Endothelial cell of umbilical vein (primary cell): ENCODE measurements at regions not wholly inside any gene's neighbourhood (a gene's known extent, or its start where the extent isn't known, plus 50 kb on each side); places are given as distances from the start of the nearest gene placed in this dataset.

Experiments used
- BruUV-seq: library from RNA; stranded (reverse); fragments of 400-500 nt; replicated peaks from 2 replicates; lab custom pipeline; 2021; lab: Mats Ljungman, UMichigan
- CTCF ChIA-PET: fragments of 300-600, 350-600 bp; sonication (Branson Sonifier 250); formaldehyde crosslinking; loops from one replicate; lab custom pipeline; 2021; ENCODE audit warnings: antibody characterized with exemption, inconsistent platforms; lab: Charles Lee
- POLR2A ChIA-PET: fragments of 300-600, 350-600 bp; sonication (Branson Sonifier 250); formaldehyde crosslinking; loops from one replicate; lab custom pipeline; 2021; ENCODE audit warnings: antibody characterized with exemption, inconsistent platforms; lab: Charles Lee
- DNase-seq: peaks from one replicate; pipeline ENCODE4 v3.0.0-alpha.2; 2011; ENCODE audit warnings: low read depth, low spot score
- FAIRE-seq: peaks from 2 replicates; lab custom pipeline; 2011; peaks lifted over from hg19 to GRCh38; lab: Jason Lieb, UNC
- H2AFZ ChIP-seq: 2 replicates; pipeline ENCODE4 v1.6.0; 2012; ENCODE audit warnings: low read depth, low read length, control low read depth, inconsistent platforms
- H3K27ac ChIP-seq: 2 replicates; pipeline ENCODE4 v1.5.1; 2011; ENCODE audit warnings: low read depth, mild to moderate bottlenecking, control low read depth, low read length, moderate library complexity; ENCODE audit not compliant: insufficient read depth
- H3K27me3 ChIP-seq, 2 experiments: 2 replicates each; pipeline versions ENCODE4 v1.6.0 to v1.6.1; 2011; ENCODE audit warnings: low read length in 2 of 2, mixed read lengths in 1 of 2; ENCODE audit not compliant: control insufficient read depth in 2 of 2, insufficient read depth in 2 of 2
- H3K36me3 ChIP-seq, 2 experiments: 2 replicates in 1 of 2; 3 replicates in 1 of 2; pipeline ENCODE4 v1.5.1; 2011; ENCODE audit warnings: low read length in 2 of 2, mild to moderate bottlenecking in 1 of 2, moderate library complexity in 1 of 2; ENCODE audit not compliant: control insufficient read depth in 2 of 2, insufficient read depth in 2 of 2; ENCODE audit errors: extremely low read depth in 1 of 2
- H3K4me1 ChIP-seq: 3 replicates; pipeline ENCODE4 v1.5.1; 2011; ENCODE audit warnings: mild to moderate bottlenecking, low read length; ENCODE audit not compliant: control insufficient read depth, insufficient read depth; ENCODE audit errors: extremely low read depth
- H3K4me2 ChIP-seq: 2 replicates; pipeline ENCODE4 v1.6.1; 2011; ENCODE audit warnings: low read length, control low read depth, mixed read lengths; ENCODE audit not compliant: insufficient read depth
- H3K4me3 ChIP-seq, 3 experiments: fragments of 200-600 bp in 1 of 3; sonication (generic), shearing (Covaris generic) in 1 of 3; replicated peaks in 1 of 3; 2 replicates each; pipeline ENCODE4 v1.5.1; 2011 to 2016; ENCODE audit warnings: control low read depth in 3 of 3, low read length in 3 of 3, mild to moderate bottlenecking in 2 of 3, inconsistent platforms in 1 of 3, low read depth in 1 of 3, moderate library complexity in 1 of 3; ENCODE audit not compliant: insufficient read depth in 1 of 3
- H3K79me2 ChIP-seq: 2 replicates; pipeline ENCODE4 v1.6.0; 2012; ENCODE audit warnings: low read length, inconsistent platforms; ENCODE audit not compliant: control insufficient read depth, insufficient read depth
- H3K9ac ChIP-seq: replicated peaks from 2 replicates; pipeline ENCODE3; 2011; ENCODE audit warnings: low read length, control low read depth; ENCODE audit not compliant: insufficient read depth; ENCODE audit errors: extremely low read depth
- H3K9me1 ChIP-seq: replicated peaks from 3 replicates; pipeline ENCODE4 v1.6.0; 2011; ENCODE audit warnings: mild to moderate bottlenecking, low read length; ENCODE audit not compliant: control insufficient read depth, insufficient read depth; ENCODE audit errors: extremely low read depth
- H3K9me3 ChIP-seq: replicated peaks from 2 replicates; pipeline ENCODE4 v1.5.1; 2012; ENCODE audit warnings: low read length, inconsistent platforms; ENCODE audit not compliant: control insufficient read depth, insufficient read depth
- H4K20me1 ChIP-seq: replicated peaks from 2 replicates; pipeline ENCODE3; 2011; ENCODE audit warnings: mild to moderate bottlenecking, low read length; ENCODE audit not compliant: control insufficient read depth, insufficient read depth; ENCODE audit errors: extremely low read depth
- CTCF ChIP-seq, 2 donors: IDR thresholded peaks; 1 replicate in 1 of 2; 2 replicates in 1 of 2; pipeline ENCODE4 v1.5.1; 2011; ENCODE audit warnings: low read length in 2 of 2, mild to moderate bottlenecking in 2 of 2, moderate library complexity in 2 of 2, control low read depth in 1 of 2, inconsistent platforms in 1 of 2, low read depth in 1 of 2; ENCODE audit not compliant: insufficient read depth in 1 of 2; ENCODE audit errors: extremely low read depth in 1 of 2
- EZH2 ChIP-seq: IDR thresholded peaks from 2 replicates; pipeline ENCODE4 v1.6.1; 2012; ENCODE audit warnings: borderline replicate concordance, low read depth, mild to moderate bottlenecking, moderate library complexity, low read length, inconsistent platforms; ENCODE audit not compliant: severe bottlenecking
- FOS ChIP-seq: IDR thresholded peaks from 2 replicates; pipeline ENCODE4 v1.6.1; 2011; ENCODE audit warnings: mild to moderate bottlenecking, low read length, moderate library complexity, borderline replicate concordance; ENCODE audit not compliant: insufficient read depth
- GATA2 ChIP-seq: IDR thresholded peaks from 2 replicates; pipeline ENCODE4 v1.7.0; 2011; ENCODE audit warnings: low read depth, mild to moderate bottlenecking, moderate library complexity, mixed read lengths, low read length; ENCODE audit not compliant: insufficient read length, insufficient read depth
- JUN ChIP-seq: IDR thresholded peaks from 2 replicates; pipeline ENCODE4 v1.6.1; 2011; ENCODE audit warnings: borderline replicate concordance, low read depth; ENCODE audit not compliant: insufficient read length, insufficient read depth
- MAX ChIP-seq: IDR thresholded peaks from 2 replicates; pipeline ENCODE4 v1.6.1; 2011; ENCODE audit not compliant: insufficient read depth, insufficient read length
- MYC ChIP-seq: IDR thresholded peaks from one replicate; pipeline ENCODE4 v1.6.1; 2011; ENCODE audit warnings: mild to moderate bottlenecking, low read depth, low read length
- POLR2A ChIP-seq: IDR thresholded peaks from 2 replicates; pipeline ENCODE4 v1.6.1; 2012; ENCODE audit warnings: low read depth, mild to moderate bottlenecking, control low read depth, low read length
- POLR2AphosphoS5 ChIP-seq: IDR thresholded peaks from 2 replicates; pipeline ENCODE4 v1.6.1; 2012; ENCODE audit warnings: low read depth, mild to moderate bottlenecking, control low read depth, low read length, moderate library complexity; ENCODE audit not compliant: insufficient read depth
- dilution Hi-C: fragments of 300-500 bp; cut with MboI; formaldehyde crosslinking; loops from one replicate; pipeline ENCODE4 v1.15.0; 2019; ENCODE audit warnings: low sequenced_read_pairs; ENCODE audit not compliant: extremely low pct_ligation_motif_present
- intact Hi-C: fragments of 100-400 bp; cut with micrococcal nuclease; formaldehyde crosslinking; loops from one replicate; pipeline ENCODE4 v1.10.0; 2022

GRCh38 chr16:64700628-64701027 lies 421.2 kb downstream of the CDH11 start:
- POLR2A ChIA-PET = no interaction called here
- Histone ChIP-seq H3K4me2 (no peak overlapping the region), H3K27ac (no peak overlapping the region), H3K4me3 (no peak overlapping the region), H3K4me1 (no peaks in the 10 kb centered on the region), H3K9ac (no peak overlapping the region), H3K79me2 (no peaks in the 10 kb centered on the region), H3K27me3 (no peaks in the 10 kb centered on the region), H3K9me3 (no peaks in the 10 kb centered on the region), H3K36me3 (no peaks in the 10 kb centered on the region), H3K9me1 (no peaks in the 10 kb centered on the region), H2AFZ (no peak overlapping the region), H4K20me1 (no peaks in the 10 kb centered on the region)
- no peak for DNase-seq
- BruUV-seq = no TSS peak
- CTCF ChIA-PET = no interaction called here
- dilution Hi-C loops = no loop called here
- intact Hi-C loops = no loop called here
- TF ChIP-seq POLR2AphosphoS5 = no peak
- no peak for TF ChIP-seq MYC
- TF ChIP-seq FOS = no peak
- no peak for TF ChIP-seq POLR2A
- TF ChIP-seq MAX = no peak
- TF ChIP-seq GATA2 = no peak
- no peak for TF ChIP-seq EZH2
- no peak for TF ChIP-seq JUN
- no peak for TF ChIP-seq CTCF (IDR thresholded peaks at IDR 0.05; ENCODE audit: extremely low read depth in 1 of 2, insufficient read depth in 1 of 2, low read depth in 1 of 2, low read length in 2 of 2)
- no peak for FAIRE-seq
